GM21619 (cell line): ENCODE measurements at regions not wholly inside any gene's neighbourhood (a gene's known extent, or its start where the extent isn't known, plus 50 kb on each side); places are given as distances from the start of the nearest gene placed in this dataset.

Experiments used
- ATAC-seq: cut with Tn5 transposase; IDR thresholded peaks from one replicate; pipeline ENCODE4 v1.9.1; 2021; ENCODE audit not compliant: unreplicated experiment

GRCh38 chr13:80237646-80238045 lies 103.3 kb downstream of the SPRY2 start:
- ATAC-seq, result no peak

GRCh38 chr13:80235967-80236302 lies 105.0 kb downstream of the SPRY2 start:
- peak; percentile 20 for ATAC-seq

GRCh38 chr13:80235166-80235966 lies 105.6 kb downstream of the SPRY2 start:
- peak; percentile 96 for ATAC-seq

- no peak for ATAC-seq
Measured at GRCh38 chr13:80227645-80228044, 113.3 kb downstream of the SPRY2 start.

- ATAC-seq, result no peak
Measured at GRCh38 chr13:80226645-80227044, 114.3 kb downstream of the SPRY2 start.

GRCh38 chr13:80224468-80224867 lies 116.5 kb downstream of the SPRY2 start:
- ATAC-seq, result no peak

GRCh38 chr13:80217614-80218456 lies 123.1 kb downstream of the SPRY2 start:
- no peak for ATAC-seq

- ATAC-seq, result no peak
Measured at GRCh38 chr13:80215368-80215767, 125.6 kb downstream of the SPRY2 start.

- no peak for ATAC-seq
Measured at GRCh38 chr13:80214521-80214991, 126.4 kb downstream of the SPRY2 start.

GRCh38 chr13:80214050-80214449 lies 126.9 kb downstream of the SPRY2 start:
- no peak for ATAC-seq

GRCh38 chr13:80213201-80213600 lies 127.7 kb downstream of the SPRY2 start:
- ATAC-seq, result no peak

- ATAC-seq, result no peak
Measured at GRCh38 chr13:80211566-80211965, 129.4 kb downstream of the SPRY2 start.

- no peak for ATAC-seq
Measured at GRCh38 chr13:80204642-80205041, 136.3 kb downstream of the SPRY2 start.

- ATAC-seq, result no peak
Measured at GRCh38 chr13:80203496-80203895, 137.4 kb downstream of the SPRY2 start.

GRCh38 chr13:80201694-80202468 lies 139.0 kb downstream of the SPRY2 start:
- no peak for ATAC-seq

GRCh38 chr13:80199585-80200292 lies 141.2 kb downstream of the SPRY2 start:
- ATAC-seq, result no peak

- no peak for ATAC-seq
Measured at GRCh38 chr13:80199067-80199466, 141.9 kb downstream of the SPRY2 start.

- ATAC-seq, result no peak
Measured at GRCh38 chr13:80196756-80197155, 144.2 kb downstream of the SPRY2 start.

GRCh38 chr13:80195649-80196048 lies 145.3 kb downstream of the SPRY2 start:
- no peak for ATAC-seq

- ATAC-seq, result no peak
Measured at GRCh38 chr13:80189889-80190597, 150.9 kb downstream of the SPRY2 start.
